ENCODE measurements at regions not wholly inside any gene's neighbourhood (a gene's known extent, or its start where the extent isn't known, plus 50 kb on each side); places are given as distances from the start of the nearest gene placed in this dataset.
"Not testable (repeated sequence)": the region's sequence is repeated elsewhere in the genome, so short reads cannot be mapped to it uniquely, and the experiment has no call there.

GRCh38 chr18:60123031-60123430 is 223.2 kb downstream of the PMAIP1 start:
- no peak for DNase-seq

GRCh38 chr18:60122339-60122738 is 222.5 kb downstream of the PMAIP1 start:
- no peak for DNase-seq

- DNase-seq: no peak
Observed at GRCh38 chr18:60120231-60120750, 220.5 kb downstream of the PMAIP1 start.

DNA sequence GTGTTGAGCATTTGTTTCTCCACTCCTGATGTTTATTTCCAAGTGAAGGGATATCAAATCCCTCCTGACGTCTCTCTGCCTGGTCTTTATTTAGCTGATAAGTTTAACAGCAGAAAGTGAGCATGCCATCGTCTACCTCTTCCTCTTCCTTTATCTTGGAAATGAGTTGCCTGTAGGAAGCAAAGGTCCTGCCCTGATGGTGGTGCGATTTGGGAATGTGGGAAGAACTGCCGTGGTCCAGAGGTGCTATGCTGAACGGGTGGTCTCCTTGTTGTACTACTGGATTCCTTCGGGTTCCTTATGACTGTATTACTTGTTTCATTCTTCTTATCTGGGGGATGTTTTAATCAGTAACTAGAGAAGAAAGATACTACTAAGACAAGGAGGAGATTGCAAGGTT is 217.5 kb downstream of the PMAIP1 start:
- no peak for DNase-seq

GRCh38 chr18:60113396-60113795 is 213.6 kb downstream of the PMAIP1 start:
- no peak for DNase-seq

GRCh38 chr18:60112369-60112768 is 212.6 kb downstream of the PMAIP1 start:
- no peak for DNase-seq

DNA sequence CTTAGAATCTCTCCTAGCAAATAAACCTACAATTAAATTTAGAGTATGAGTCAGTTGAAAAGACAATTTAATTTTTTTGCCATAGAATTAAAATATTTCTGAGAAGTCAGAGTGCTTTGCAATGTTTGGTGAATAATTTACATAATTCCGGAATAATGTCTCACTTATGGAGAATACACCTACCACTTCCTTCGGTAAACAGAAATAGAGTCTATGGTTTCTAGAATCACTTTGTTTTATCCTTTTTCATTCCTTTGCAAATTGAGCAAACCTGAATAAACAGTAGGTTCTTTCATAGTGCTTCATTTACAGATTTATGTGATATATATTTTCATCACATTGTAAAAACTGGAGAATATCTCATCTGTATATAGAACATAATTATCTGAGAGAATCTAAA is 211.7 kb downstream of the PMAIP1 start:
- no peak for DNase-seq

- no peak for DNase-seq
Observed at GRCh38 chr18:60110836-60111235, 211.0 kb downstream of the PMAIP1 start.

- no peak for DNase-seq
Observed at GRCh38 chr18:60100778-60101177, 201.0 kb downstream of the PMAIP1 start.

DNA sequence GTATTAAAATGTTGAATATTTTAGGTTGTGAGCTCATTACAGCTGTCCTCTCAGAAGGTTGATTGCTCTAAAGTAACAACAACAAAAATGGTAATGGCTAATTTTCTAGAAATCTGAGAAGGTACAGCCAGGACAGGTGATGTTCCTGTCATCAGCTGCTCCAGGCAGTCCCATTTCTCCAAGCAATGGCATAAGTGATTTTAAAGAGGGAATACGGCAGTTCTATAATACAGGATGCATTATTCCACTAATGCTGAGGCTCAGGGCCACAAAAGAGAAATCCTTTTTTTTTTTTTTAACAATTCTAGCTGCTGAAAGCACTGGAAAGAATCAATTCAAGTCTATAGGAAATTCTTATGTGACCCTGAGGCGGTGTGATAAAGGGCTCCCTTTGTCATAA is 199.9 kb downstream of the PMAIP1 start:
- no peak for DNase-seq

GRCh38 chr18:60096428-60096827 is 196.6 kb downstream of the PMAIP1 start:
- no peak for DNase-seq

DNA sequence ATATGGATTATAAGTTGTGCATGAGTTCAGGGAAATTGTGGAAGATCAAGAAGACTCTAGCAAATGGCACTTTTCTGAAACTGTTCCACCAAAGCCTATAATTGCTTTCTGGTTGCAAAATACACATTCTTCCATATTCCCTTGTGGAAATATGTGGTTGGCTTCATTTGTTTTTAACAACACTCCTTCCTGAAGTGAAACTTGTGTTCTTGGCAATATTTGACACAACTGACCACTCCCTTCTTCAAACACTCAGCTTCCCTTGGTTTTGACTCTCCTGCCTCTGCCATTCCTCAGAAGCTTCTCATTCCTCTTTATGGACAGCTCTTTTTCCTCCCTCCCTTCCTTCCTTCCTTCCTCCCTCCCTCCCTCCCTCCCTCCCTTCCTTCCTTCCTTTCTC is 192.3 kb downstream of the PMAIP1 start:
- no peak for DNase-seq

DNA sequence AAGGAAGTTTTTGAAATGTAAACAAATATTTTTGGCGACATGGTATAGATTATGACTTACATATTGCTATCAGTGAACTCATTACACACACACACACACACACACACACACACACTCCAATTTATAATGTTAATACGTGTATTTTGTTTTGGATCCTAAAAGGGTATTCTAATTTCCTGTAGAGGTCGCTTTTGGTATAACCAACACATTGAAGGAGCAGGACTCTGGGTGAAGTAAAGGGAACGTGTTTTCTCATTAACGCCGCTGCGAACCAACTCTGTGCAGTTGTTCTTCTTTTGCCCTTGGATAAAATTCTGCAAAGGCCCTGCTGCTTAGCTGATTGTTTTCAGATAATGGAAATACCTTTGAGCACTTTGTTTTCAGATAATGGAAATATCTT is 190.4 kb downstream of the PMAIP1 start:
- no peak for DNase-seq

DNA sequence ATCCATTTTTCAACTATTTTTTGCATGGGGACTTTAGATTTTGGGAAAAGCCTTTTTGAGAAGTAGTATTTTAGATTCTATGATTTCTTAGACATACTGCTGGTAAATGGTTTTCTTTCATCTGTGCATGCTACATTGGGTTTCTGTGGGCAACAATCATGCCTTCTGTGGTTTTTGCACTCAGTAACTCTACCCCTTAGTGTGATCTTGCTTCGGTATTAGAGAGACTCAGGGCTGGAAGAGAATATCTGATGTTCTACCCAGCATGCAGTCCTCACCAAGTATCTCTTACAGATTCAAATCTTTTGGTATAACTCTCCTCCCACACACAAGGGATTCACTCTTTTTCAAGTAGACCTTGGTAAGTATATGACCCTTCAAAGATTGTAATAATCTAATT is 183.0 kb downstream of the PMAIP1 start:
- DNase-seq: no peak

GRCh38 chr18:60082282-60082681 is 182.5 kb downstream of the PMAIP1 start:
- DNase-seq: no peak

- DNase-seq: no peak
Observed at GRCh38 chr18:60075477-60075876, 175.7 kb downstream of the PMAIP1 start.

GRCh38 chr18:60070631-60071030 is 170.8 kb downstream of the PMAIP1 start:
- DNase-seq: no peak

DNA sequence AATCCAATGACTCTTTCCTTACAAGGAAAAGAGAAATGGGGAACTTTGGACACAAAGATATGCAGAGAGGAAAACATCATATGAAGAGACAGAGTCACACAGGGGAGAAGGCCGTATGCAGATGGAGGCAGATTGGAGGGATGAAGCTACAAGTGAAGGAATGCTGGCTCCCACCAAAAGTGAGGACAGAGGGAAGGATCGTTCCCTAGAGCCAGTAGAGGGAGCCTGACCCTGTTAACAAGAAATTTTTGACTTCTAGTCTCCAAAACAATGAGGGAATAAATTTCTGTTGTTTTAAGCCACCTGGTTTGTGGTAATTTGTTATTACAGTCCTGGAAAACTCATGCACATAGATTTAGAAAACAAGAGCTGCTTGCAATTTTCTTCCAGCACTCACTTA is 169.3 kb downstream of the PMAIP1 start:
- DNase-seq: no peak

DNA sequence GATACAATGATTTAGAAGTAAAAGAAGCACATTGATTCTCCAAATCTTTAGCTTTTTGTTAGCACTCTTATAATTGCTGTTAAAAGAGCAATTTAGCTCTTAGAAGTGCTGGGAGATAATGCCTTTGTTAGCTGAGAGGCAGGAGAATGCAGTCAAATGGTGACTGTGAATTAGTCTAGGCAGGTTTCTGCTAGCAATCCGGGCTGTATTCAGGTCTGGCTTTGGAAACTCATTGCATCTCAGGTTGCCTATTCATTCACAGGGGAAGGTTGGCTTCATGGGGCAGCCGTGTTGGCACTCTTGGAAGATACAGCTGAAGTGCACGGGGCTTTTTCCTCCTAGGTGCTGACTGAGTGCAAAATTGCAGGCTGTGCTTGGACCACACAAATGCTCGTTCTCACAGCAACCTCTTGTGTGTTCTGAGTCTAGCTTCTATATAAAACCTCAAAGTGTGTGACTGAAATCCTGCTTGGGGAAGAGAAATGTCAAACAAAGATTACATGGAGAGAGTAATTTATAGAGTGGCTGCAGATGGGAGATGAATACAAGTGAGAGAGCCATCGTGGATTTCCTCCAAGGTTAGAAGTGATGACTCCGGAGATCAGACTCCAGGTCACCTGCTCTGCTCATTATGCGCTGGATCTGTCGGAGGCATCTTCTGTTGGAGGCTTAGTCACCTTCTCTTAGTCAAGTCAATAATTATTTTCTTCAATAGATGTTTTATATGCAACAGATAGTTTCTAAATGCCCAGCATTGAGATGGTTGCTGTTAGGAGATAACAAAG is 167.8 kb downstream of the PMAIP1 start:
- no peak for DNase-seq

- no peak for DNase-seq
Observed at GRCh38 chr18:60066219-60066975, 166.6 kb downstream of the PMAIP1 start.

- DNase-seq: no peak
Observed at GRCh38 chr18:60064271-60064670, 164.5 kb downstream of the PMAIP1 start.

- not testable (repeated sequence) for DNase-seq
Observed at GRCh38 chr18:60062831-60063230, 163.0 kb downstream of the PMAIP1 start.

DNA sequence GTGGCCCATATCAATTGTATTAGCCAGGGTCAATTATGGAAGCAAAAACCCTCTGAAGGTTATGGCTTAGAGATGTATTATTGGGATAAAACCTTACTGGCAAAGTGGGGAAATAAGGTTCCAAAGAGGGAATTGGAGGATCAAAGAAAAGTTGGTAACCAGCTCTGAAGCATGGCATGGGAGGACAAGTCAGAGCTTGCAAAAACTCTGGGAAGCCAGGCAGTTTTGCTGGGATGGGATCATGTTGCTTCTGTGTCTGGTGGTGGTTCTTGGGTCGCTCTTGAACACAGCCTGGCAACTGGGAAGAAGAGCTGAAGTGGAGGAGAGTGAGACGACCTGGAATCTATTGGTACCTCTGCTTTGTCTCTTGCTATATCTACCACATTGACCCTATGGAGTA is 162.6 kb downstream of the PMAIP1 start:
- DNase-seq: no peak

GRCh38 chr18:60060578-60060977 is 160.8 kb downstream of the PMAIP1 start:
- DNase-seq: no peak
